ENCODE measurements at regions not wholly inside any gene's neighbourhood (a gene's known extent, or its start where the extent isn't known, plus 50 kb on each side); places are given as distances from the start of the nearest gene placed in this dataset.

GRCh38 chr14:56501909-56502530, 77.6 kb upstream of the TMEM260 start:
- no peak for ATAC-seq

GRCh38 chr14:56505361-56505760, 74.2 kb upstream of the TMEM260 start:
- ATAC-seq = no peak

GRCh38 chr14:56512521-56512920, 67.1 kb upstream of the TMEM260 start:
- ATAC-seq = no peak

- ATAC-seq = no peak
These were observed 64.8 kb upstream of the TMEM260 start for GRCh38 chr14:56514663-56515371.

- no peak for ATAC-seq
These were observed 63.9 kb upstream of the TMEM260 start for GRCh38 chr14:56515739-56516138.

- no peak for ATAC-seq
These were observed 57.2 kb upstream of the TMEM260 start for GRCh38 chr14:56522403-56522802.

- no peak for ATAC-seq
These were observed 54.5 kb upstream of the TMEM260 start for GRCh38 chr14:56524971-56525677.

- no peak for ATAC-seq
These were observed 50.7 kb upstream of the TMEM260 start for GRCh38 chr14:56528927-56529326.
